Central memory CD8-positive, alpha-beta T cell (primary cell): ENCODE measurements at regions not wholly inside any gene's neighbourhood (a gene's known extent, or its start where the extent isn't known, plus 50 kb on each side); places are given as distances from the start of the nearest gene placed in this dataset.

Experiments used
- ATAC-seq: fragments of 150-1000 bp; cut with Tn5 transposase; replicated peaks from 2 replicates; pipeline ENCODE4 v1.10.0; 2022; ENCODE audit warnings: mild to moderate bottlenecking, moderate FRiP score, moderate number of reproducible peaks; ENCODE audit not compliant: poor library complexity, severe bottlenecking; ENCODE audit errors: extremely low read depth
- DNase-seq, 2 donors: peaks; one replicate each; pipeline ENCODE4 v3.0.0; 2021; ENCODE audit warnings: low spot score in 2 of 2
- H3K27ac Mint-ChIP-seq: one replicate; pipeline ENCODE4 v1.8.0; 2022; ENCODE audit warnings: low read depth, mild to moderate bottlenecking, moderate library complexity, mixed read lengths
- H3K27me3 Mint-ChIP-seq: one replicate; pipeline ENCODE4 v1.8.0; 2022; ENCODE audit warnings: mixed read lengths
- H3K36me3 Mint-ChIP-seq: one replicate; pipeline ENCODE4 v1.8.0; 2022; ENCODE audit warnings: mild to moderate bottlenecking, moderate library complexity, mixed read lengths; ENCODE audit not compliant: insufficient read depth
- H3K4me1 Mint-ChIP-seq: one replicate; pipeline ENCODE4 v1.8.0; 2022; ENCODE audit warnings: mixed read lengths
- H3K4me3 Mint-ChIP-seq: one replicate; pipeline ENCODE4 v1.8.0; 2022; ENCODE audit warnings: mild to moderate bottlenecking, moderate library complexity, mixed read lengths
- H3K9me3 Mint-ChIP-seq: one replicate; pipeline ENCODE4 v1.8.0; 2022; ENCODE audit warnings: mixed read lengths

GRCh38 chr16:62201911-62202310, 165.7 kb upstream of the CDH8 start:
- DNase-seq (no peak), ATAC-seq (no peak)
- Mint-ChIP-seq H3K36me3 (no peaks in the 10 kb centered on the region), H3K4me1 (no peaks in the 10 kb centered on the region), H3K4me3 (no peak overlapping the region), H3K9me3 (peaks cover 17% of the 10 kb centered on the region), H3K27me3 (no peaks in the 10 kb centered on the region), H3K27ac (no peak overlapping the region)

- no peak for DNase-seq
- peaks cover 18% of the 10 kb centered on the region for H3K9me3 Mint-ChIP-seq
- H3K4me3 Mint-ChIP-seq, result no peak overlapping the region
- no peak for ATAC-seq
- no peaks in the 10 kb centered on the region for H3K36me3 Mint-ChIP-seq
- H3K4me1 Mint-ChIP-seq, result no peaks in the 10 kb centered on the region
- no peaks in the 10 kb centered on the region for H3K27me3 Mint-ChIP-seq
- no peak overlapping the region for H3K27ac Mint-ChIP-seq
Measured at GRCh38 chr16:62194828-62195227, 158.6 kb upstream of the CDH8 start.

- no peaks in the 10 kb centered on the region for H3K27me3 Mint-ChIP-seq
- no peak for DNase-seq
- H3K4me1 Mint-ChIP-seq, result no peaks in the 10 kb centered on the region
- no peak overlapping the region for H3K27ac Mint-ChIP-seq
- ATAC-seq, result no peak
- H3K4me3 Mint-ChIP-seq, result no peak overlapping the region
- H3K36me3 Mint-ChIP-seq, result no peaks in the 10 kb centered on the region
- peaks cover 16% of the 10 kb centered on the region for H3K9me3 Mint-ChIP-seq
Measured at GRCh38 chr16:62190426-62190825, 154.2 kb upstream of the CDH8 start.

- H3K4me1 Mint-ChIP-seq, result no peaks in the 10 kb centered on the region
- ATAC-seq, result no peak
- DNase-seq, result no peak
- no peaks in the 10 kb centered on the region for H3K36me3 Mint-ChIP-seq
- H3K27ac Mint-ChIP-seq, result no peak overlapping the region
- H3K4me3 Mint-ChIP-seq, result no peak overlapping the region
- H3K27me3 Mint-ChIP-seq, result no peaks in the 10 kb centered on the region
- peaks cover 22% of the 10 kb centered on the region for H3K9me3 Mint-ChIP-seq
Measured at GRCh38 chr16:62177351-62178203, 141.3 kb upstream of the CDH8 start.

- Mint-ChIP-seq H3K4me3 (no peak overlapping the region), H3K27me3 (no peaks in the 10 kb centered on the region), H3K36me3 (no peaks in the 10 kb centered on the region), H3K27ac (no peak overlapping the region), H3K4me1 (no peaks in the 10 kb centered on the region), H3K9me3 (peaks cover 30% of the 10 kb centered on the region)
- ATAC-seq (no peak), DNase-seq (no peak)
Measured at GRCh38 chr16:62170642-62171041, 134.4 kb upstream of the CDH8 start.

GRCh38 chr16:62167551-62167950, 131.3 kb upstream of the CDH8 start:
- Mint-ChIP-seq H3K36me3 (no peaks in the 10 kb centered on the region), H3K27ac (no peak overlapping the region), H3K27me3 (no peaks in the 10 kb centered on the region), H3K9me3 (peaks cover 36% of the 10 kb centered on the region), H3K4me1 (no peaks in the 10 kb centered on the region), H3K4me3 (no peak overlapping the region)
- DNase-seq (no peak), ATAC-seq (no peak)

GRCh38 chr16:62157544-62157943, 121.3 kb upstream of the CDH8 start:
- H3K4me1 Mint-ChIP-seq, result no peaks in the 10 kb centered on the region
- DNase-seq (no peak), ATAC-seq (no peak)
- H3K9me3 Mint-ChIP-seq, result peaks cover 13% of the 10 kb centered on the region
- H3K36me3 Mint-ChIP-seq, result no peaks in the 10 kb centered on the region
- no peak overlapping the region for H3K27ac Mint-ChIP-seq
- H3K27me3 Mint-ChIP-seq, result no peaks in the 10 kb centered on the region
- H3K4me3 Mint-ChIP-seq, result no peak overlapping the region

GRCh38 chr16:62156971-62157370, 120.7 kb upstream of the CDH8 start:
- Mint-ChIP-seq H3K27ac (no peak overlapping the region), H3K36me3 (no peaks in the 10 kb centered on the region), H3K27me3 (no peaks in the 10 kb centered on the region), H3K4me3 (no peak overlapping the region), H3K4me1 (no peaks in the 10 kb centered on the region), H3K9me3 (peaks cover 17% of the 10 kb centered on the region)
- DNase-seq (no peak), ATAC-seq (no peak)

- Mint-ChIP-seq H3K4me1 (no peaks in the 10 kb centered on the region), H3K27ac (no peak overlapping the region), H3K36me3 (no peaks in the 10 kb centered on the region), H3K4me3 (no peak overlapping the region), H3K9me3 (peaks cover 22% of the 10 kb centered on the region), H3K27me3 (no peaks in the 10 kb centered on the region)
- DNase-seq (no peak), ATAC-seq (no peak)
Measured at GRCh38 chr16:62149631-62150030, 113.4 kb upstream of the CDH8 start.

- DNase-seq, result no peak
- ATAC-seq, result no peak
- Mint-ChIP-seq H3K36me3 (no peaks in the 10 kb centered on the region), H3K27me3 (no peaks in the 10 kb centered on the region), H3K27ac (no peak overlapping the region), H3K4me3 (no peak overlapping the region), H3K4me1 (no peaks in the 10 kb centered on the region), H3K9me3 (peaks cover 36% of the 10 kb centered on the region)
Measured at GRCh38 chr16:62137996-62138395, 101.8 kb upstream of the CDH8 start.

GRCh38 chr16:62135911-62136310, 99.7 kb upstream of the CDH8 start:
- H3K27ac Mint-ChIP-seq, result no peak overlapping the region
- H3K9me3 Mint-ChIP-seq, result peaks cover 38% of the 10 kb centered on the region
- H3K27me3 Mint-ChIP-seq, result no peaks in the 10 kb centered on the region
- H3K4me3 Mint-ChIP-seq, result no peak overlapping the region
- DNase-seq (no peak), ATAC-seq (no peak)
- H3K36me3 Mint-ChIP-seq, result no peaks in the 10 kb centered on the region
- H3K4me1 Mint-ChIP-seq, result no peaks in the 10 kb centered on the region

GRCh38 chr16:62135446-62135845, 99.2 kb upstream of the CDH8 start:
- Mint-ChIP-seq H3K9me3 (peaks cover 38% of the 10 kb centered on the region), H3K27ac (no peak overlapping the region), H3K27me3 (no peaks in the 10 kb centered on the region), H3K36me3 (no peaks in the 10 kb centered on the region), H3K4me3 (no peak overlapping the region), H3K4me1 (no peaks in the 10 kb centered on the region)
- DNase-seq (no peak), ATAC-seq (no peak)

GRCh38 chr16:62130101-62130500, 93.9 kb upstream of the CDH8 start:
- DNase-seq (no peak), ATAC-seq (no peak)
- no peak overlapping the region for H3K27ac Mint-ChIP-seq
- peaks cover 30% of the 10 kb centered on the region for H3K9me3 Mint-ChIP-seq
- peaks cover 1% of the 10 kb centered on the region for H3K36me3 Mint-ChIP-seq
- H3K4me3 Mint-ChIP-seq, result no peak overlapping the region
- no peaks in the 10 kb centered on the region for H3K4me1 Mint-ChIP-seq
- no peaks in the 10 kb centered on the region for H3K27me3 Mint-ChIP-seq
